Hepatocyte (in vitro differentiated cells): ENCODE measurements at regions not wholly inside any gene's neighbourhood (a gene's known extent, or its start where the extent isn't known, plus 50 kb on each side); places are given as distances from the start of the nearest gene placed in this dataset.
A peak's percentile ranks its signal among the peaks of the same experiment; 100 is the strongest.

ENCODE experiments used
- DNase-seq: peaks from one replicate; pipeline ENCODE4 v3.0.0-alpha.2; 2016; ENCODE audit warnings: low spot score
- H2AFZ ChIP-seq: fragments of 200-600 bp; sonication (generic); 2 replicates; pipeline ENCODE4 v1.6.0; 2016; ENCODE audit warnings: antibody characterized with exemption, mild to moderate bottlenecking
- H3K27ac ChIP-seq: fragments of 200-600 bp; sonication (generic); 2 replicates; pipeline ENCODE4 v1.5.1; 2016; ENCODE audit warnings: mild to moderate bottlenecking
- H3K27me3 ChIP-seq: fragments of 200-600 bp; sonication (generic); 2 replicates; pipeline ENCODE4 v1.6.1; 2016
- H3K36me3 ChIP-seq: fragments of 200-600 bp; sonication (generic); replicated peaks from 2 replicates; pipeline ENCODE4 v1.5.1; 2016; ENCODE audit warnings: low read depth; ENCODE audit not compliant: insufficient read depth
- H3K4me1 ChIP-seq: fragments of 200-600 bp; sonication (generic); 2 replicates; pipeline ENCODE4 v1.5.1; 2016; ENCODE audit warnings: mild to moderate bottlenecking, moderate library complexity; ENCODE audit not compliant: insufficient read depth
- H3K4me2 ChIP-seq: fragments of 200-600 bp; sonication (generic); 2 replicates; pipeline ENCODE4 v1.6.0; 2016
- H3K4me3 ChIP-seq: fragments of 200-600 bp; sonication (generic); 2 replicates; pipeline ENCODE4 v1.5.1; 2016; ENCODE audit warnings: mild to moderate bottlenecking
- H3K79me2 ChIP-seq: fragments of 200-600 bp; sonication (generic); 2 replicates; pipeline ENCODE4 v1.6.0; 2017; ENCODE audit warnings: mild to moderate bottlenecking
- H3K9me2 ChIP-seq: fragments of 200-600 bp; sonication (generic); replicated peaks from 2 replicates; pipeline ENCODE4 v1.6.0; 2017; ENCODE audit warnings: mild to moderate bottlenecking; ENCODE audit not compliant: insufficient read depth
- H3K9me3 ChIP-seq: fragments of 200-600 bp; sonication (generic); 2 replicates; pipeline ENCODE4 v1.5.1; 2016; ENCODE audit warnings: low read depth, mild to moderate bottlenecking
- H4K20me1 ChIP-seq: fragments of 200-600 bp; sonication (generic); 2 replicates; pipeline ENCODE4 v1.6.0; 2016; ENCODE audit warnings: mild to moderate bottlenecking; ENCODE audit not compliant: insufficient read depth, poor library complexity, severe bottlenecking
- EZH2 ChIP-seq: fragments of 200-600 bp; sonication (generic); IDR thresholded peaks from 2 replicates; pipeline ENCODE4 v1.6.1; 2016; ENCODE audit warnings: antibody characterized with exemption, mild to moderate bottlenecking, borderline replicate concordance
- EZH2phosphoT487 ChIP-seq: fragments of 200-600 bp; sonication (generic); IDR thresholded peaks from one replicate; pipeline ENCODE4 v1.6.1; 2018; ENCODE audit warnings: antibody characterized with exemption, mild to moderate bottlenecking, low read depth, moderate library complexity; ENCODE audit not compliant: unreplicated experiment, severe bottlenecking
- WGBS: methylation state at CpG from one replicate; pipeline ENCODE4 v1.1.6; 2016; ENCODE audit warnings: low lambda C conversion rate; ENCODE audit errors: missing lambda C conversion rate; 5-methylcytosine and 5-hydroxymethylcytosine counted together
- TF ChIP-seq, protein P1 (sequence below): fragments of 200-600 bp; sonication (generic); IDR thresholded peaks from 2 replicates; pipeline ENCODE4 v1.5.1; 2016; ENCODE audit warnings: antibody characterized with exemption, mild to moderate bottlenecking; ENCODE audit not compliant: poor library complexity

GRCh38 chr5:93145019-93145418, 436.0 kb downstream of the NR2F1-AS1 start:
- no peak for TF ChIP-seq EZH2phosphoT487
- TF ChIP-seq, protein P1, sequence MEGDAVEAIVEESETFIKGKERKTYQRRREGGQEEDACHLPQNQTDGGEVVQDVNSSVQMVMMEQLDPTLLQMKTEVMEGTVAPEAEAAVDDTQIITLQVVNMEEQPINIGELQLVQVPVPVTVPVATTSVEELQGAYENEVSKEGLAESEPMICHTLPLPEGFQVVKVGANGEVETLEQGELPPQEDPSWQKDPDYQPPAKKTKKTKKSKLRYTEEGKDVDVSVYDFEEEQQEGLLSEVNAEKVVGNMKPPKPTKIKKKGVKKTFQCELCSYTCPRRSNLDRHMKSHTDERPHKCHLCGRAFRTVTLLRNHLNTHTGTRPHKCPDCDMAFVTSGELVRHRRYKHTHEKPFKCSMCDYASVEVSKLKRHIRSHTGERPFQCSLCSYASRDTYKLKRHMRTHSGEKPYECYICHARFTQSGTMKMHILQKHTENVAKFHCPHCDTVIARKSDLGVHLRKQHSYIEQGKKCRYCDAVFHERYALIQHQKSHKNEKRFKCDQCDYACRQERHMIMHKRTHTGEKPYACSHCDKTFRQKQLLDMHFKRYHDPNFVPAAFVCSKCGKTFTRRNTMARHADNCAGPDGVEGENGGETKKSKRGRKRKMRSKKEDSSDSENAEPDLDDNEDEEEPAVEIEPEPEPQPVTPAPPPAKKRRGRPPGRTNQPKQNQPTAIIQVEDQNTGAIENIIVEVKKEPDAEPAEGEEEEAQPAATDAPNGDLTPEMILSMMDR, result no peak
- TF ChIP-seq EZH2, result no peak
- H3K36me3 ChIP-seq, result no peaks in the 10 kb centered on the region
- H3K27me3 ChIP-seq, result no peaks in the 10 kb centered on the region
- H3K9me3 ChIP-seq, result no peaks in the 10 kb centered on the region
- no peaks in the 10 kb centered on the region for H3K79me2 ChIP-seq
- H3K4me3 ChIP-seq, result no peak overlapping the region
- H3K4me1 ChIP-seq, result no peaks in the 10 kb centered on the region
- no peak overlapping the region for H3K4me2 ChIP-seq
- 98% methylated on average over 19 of the region's 19 CpGs for WGBS
- no peak overlapping the region for H2AFZ ChIP-seq
- H3K9me2 ChIP-seq, result no peaks in the 10 kb centered on the region
- no peak for DNase-seq
- H4K20me1 ChIP-seq, result no peaks in the 10 kb centered on the region
- no peak overlapping the region for H3K27ac ChIP-seq

GRCh38 chr5:93141969-93142368, 439.1 kb downstream of the NR2F1-AS1 start:
- H3K36me3 ChIP-seq, result no peaks in the 10 kb centered on the region
- no peaks in the 10 kb centered on the region for H3K9me3 ChIP-seq
- H3K9me2 ChIP-seq, result no peaks in the 10 kb centered on the region
- WGBS, result 63% methylated on average over 2 of the region's 2 CpGs
- H2AFZ ChIP-seq, result no peak overlapping the region
- TF ChIP-seq EZH2 (no peak), EZH2phosphoT487 (no peak)
- TF ChIP-seq, protein P1, result no peak
- H4K20me1 ChIP-seq, result no peaks in the 10 kb centered on the region
- H3K27ac ChIP-seq, result no peak overlapping the region
- H3K79me2 ChIP-seq, result no peaks in the 10 kb centered on the region
- H3K4me1 ChIP-seq, result no peaks in the 10 kb centered on the region
- DNase-seq, result no peak
- H3K27me3 ChIP-seq, result no peaks in the 10 kb centered on the region
- H3K4me2 ChIP-seq, result peak overlapping the region; percentile 17
- H3K4me3 ChIP-seq, result no peak overlapping the region

DNA sequence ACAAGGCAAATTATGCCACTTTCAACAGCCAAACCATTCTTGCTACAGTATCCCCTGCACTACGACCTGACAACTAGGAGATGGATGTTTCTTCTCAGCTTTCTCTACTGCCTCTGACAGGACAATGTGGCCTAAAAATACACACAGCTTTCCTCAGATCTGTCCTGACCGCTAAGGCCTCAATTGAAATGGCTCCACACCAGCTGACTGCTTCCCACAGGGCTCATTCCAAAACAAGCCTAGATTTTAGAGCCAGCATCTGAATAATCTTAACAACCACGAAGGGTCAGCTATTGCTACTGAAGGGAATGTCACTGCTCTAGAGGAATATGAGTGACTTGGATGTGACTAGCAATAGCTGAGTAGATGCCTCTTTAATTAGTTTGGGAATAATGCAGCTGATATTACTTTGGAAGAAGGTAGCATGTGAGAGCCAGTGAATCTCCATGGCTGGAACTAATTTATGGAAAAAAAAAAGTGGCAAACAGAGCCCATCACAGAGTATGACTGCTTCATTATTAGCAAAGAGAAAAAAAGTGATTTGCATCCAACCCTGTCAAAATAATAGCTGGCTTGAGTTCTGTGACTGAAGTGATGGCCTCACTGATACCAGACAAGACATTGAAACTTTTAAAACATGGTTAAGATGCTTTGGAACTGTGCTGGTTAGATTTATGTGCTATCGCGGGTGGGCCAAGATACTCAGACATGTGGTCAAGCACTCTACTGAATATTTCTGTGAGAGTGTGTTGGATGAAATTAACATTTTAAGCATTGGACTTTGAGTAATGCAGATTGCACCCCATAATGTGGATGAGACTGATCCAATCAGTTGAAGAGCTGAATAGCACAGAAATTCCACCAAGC, 450.2 kb downstream of the NR2F1-AS1 start:
- TF ChIP-seq EZH2, result no peak
- TF ChIP-seq EZH2phosphoT487, result no peak
- TF ChIP-seq, protein P1, result no peak
- no peaks in the 10 kb centered on the region for H3K9me2 ChIP-seq
- H3K79me2 ChIP-seq, result no peaks in the 10 kb centered on the region
- H3K27ac ChIP-seq, result no peak overlapping the region
- H3K4me1 ChIP-seq, result no peaks in the 10 kb centered on the region
- H3K27me3 ChIP-seq, result no peaks in the 10 kb centered on the region
- 67% methylated on average over 5 of the region's 5 CpGs for WGBS
- H3K36me3 ChIP-seq, result no peaks in the 10 kb centered on the region
- no peak overlapping the region for H3K4me3 ChIP-seq
- no peak overlapping the region for H3K4me2 ChIP-seq
- DNase-seq, result no peak
- no peak overlapping the region for H2AFZ ChIP-seq
- no peaks in the 10 kb centered on the region for H3K9me3 ChIP-seq
- H4K20me1 ChIP-seq, result no peaks in the 10 kb centered on the region
